ENCODE measurements at regions not wholly inside any gene's neighbourhood (a gene's known extent, or its start where the extent isn't known, plus 50 kb on each side); places are given as distances from the start of the nearest gene placed in this dataset.

DNA sequence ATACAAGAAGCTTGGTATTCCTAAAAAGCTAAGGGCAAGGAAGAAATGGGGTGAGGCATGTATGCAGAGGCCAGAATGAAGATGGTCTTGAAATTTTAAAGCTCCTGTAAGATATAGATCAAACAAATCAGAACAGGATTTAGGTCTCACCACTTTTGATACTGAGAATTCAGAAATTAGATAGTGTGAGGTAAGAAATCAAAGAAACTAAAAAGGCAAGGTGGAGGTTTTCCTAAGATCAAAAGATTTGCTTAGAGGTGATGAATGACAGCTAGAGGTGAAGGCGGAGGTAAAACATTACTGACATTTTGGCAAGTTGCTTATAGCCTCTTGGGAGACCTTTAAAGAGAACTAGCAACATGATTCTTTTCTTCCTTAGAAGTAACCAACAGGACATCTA, 225.2 kb upstream of the SGK1 start:
- TF ChIP-seq, protein P1, sequence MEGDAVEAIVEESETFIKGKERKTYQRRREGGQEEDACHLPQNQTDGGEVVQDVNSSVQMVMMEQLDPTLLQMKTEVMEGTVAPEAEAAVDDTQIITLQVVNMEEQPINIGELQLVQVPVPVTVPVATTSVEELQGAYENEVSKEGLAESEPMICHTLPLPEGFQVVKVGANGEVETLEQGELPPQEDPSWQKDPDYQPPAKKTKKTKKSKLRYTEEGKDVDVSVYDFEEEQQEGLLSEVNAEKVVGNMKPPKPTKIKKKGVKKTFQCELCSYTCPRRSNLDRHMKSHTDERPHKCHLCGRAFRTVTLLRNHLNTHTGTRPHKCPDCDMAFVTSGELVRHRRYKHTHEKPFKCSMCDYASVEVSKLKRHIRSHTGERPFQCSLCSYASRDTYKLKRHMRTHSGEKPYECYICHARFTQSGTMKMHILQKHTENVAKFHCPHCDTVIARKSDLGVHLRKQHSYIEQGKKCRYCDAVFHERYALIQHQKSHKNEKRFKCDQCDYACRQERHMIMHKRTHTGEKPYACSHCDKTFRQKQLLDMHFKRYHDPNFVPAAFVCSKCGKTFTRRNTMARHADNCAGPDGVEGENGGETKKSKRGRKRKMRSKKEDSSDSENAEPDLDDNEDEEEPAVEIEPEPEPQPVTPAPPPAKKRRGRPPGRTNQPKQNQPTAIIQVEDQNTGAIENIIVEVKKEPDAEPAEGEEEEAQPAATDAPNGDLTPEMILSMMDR (IDR thresholded peaks at IDR 0.05; ENCODE audit: extremely low read depth in 1 of 2, insufficient read depth in 1 of 2, low read depth in 1 of 2, low read length in 2 of 2), result no peak
- TF ChIP-seq, protein P2, sequence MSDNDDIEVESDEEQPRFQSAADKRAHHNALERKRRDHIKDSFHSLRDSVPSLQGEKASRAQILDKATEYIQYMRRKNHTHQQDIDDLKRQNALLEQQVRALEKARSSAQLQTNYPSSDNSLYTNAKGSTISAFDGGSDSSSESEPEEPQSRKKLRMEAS (IDR thresholded peaks at IDR 0.05; ENCODE audit: insufficient read depth, insufficient read length), result no peak
- TF ChIP-seq POLR2A (IDR thresholded peaks at IDR 0.05; ENCODE audit: low read depth, low read length) (no peak), MYC (IDR thresholded peaks at IDR 0.05; ENCODE audit: low read depth, low read length) (no peak), POLR2AphosphoS5 (IDR thresholded peaks at IDR 0.05; ENCODE audit: insufficient read depth, low read depth, low read length) (no peak), EZH2 (IDR thresholded peaks at IDR 0.05; ENCODE audit: borderline replicate concordance, low read depth, low read length, severe bottlenecking) (no peak), GATA2 (IDR thresholded peaks at IDR 0.05; ENCODE audit: insufficient read depth, insufficient read length, low read depth, low read length) (no peak), FOS (IDR thresholded peaks at IDR 0.05; ENCODE audit: borderline replicate concordance, insufficient read depth, low read length) (no peak), JUN (IDR thresholded peaks at IDR 0.05; ENCODE audit: borderline replicate concordance, insufficient read depth, insufficient read length, low read depth) (no peak)

All from endothelial cell of umbilical vein (primary cell).